Choroid plexus epithelial cell (primary cell): ENCODE measurements at regions not wholly inside any gene's neighbourhood (a gene's known extent, or its start where the extent isn't known, plus 50 kb on each side); places are given as distances from the start of the nearest gene placed in this dataset.

Experiments used
- DNase-seq: peaks from one replicate; pipeline ENCODE4 v3.0.0-alpha.2; 2010; ENCODE audit warnings: low read depth
- H3K4me3 ChIP-seq: 2 replicates; pipeline ENCODE4 v1.5.1; 2011; ENCODE audit warnings: low read depth, mild to moderate bottlenecking, control low read depth, low read length, moderate library complexity
- TF ChIP-seq, protein P1 (sequence below): conservative IDR thresholded peaks from 2 replicates; pipeline ENCODE4 v1.5.1; 2011; ENCODE audit warnings: low read depth, mild to moderate bottlenecking, control low read depth, inconsistent platforms, low read length, moderate library complexity

DNA sequence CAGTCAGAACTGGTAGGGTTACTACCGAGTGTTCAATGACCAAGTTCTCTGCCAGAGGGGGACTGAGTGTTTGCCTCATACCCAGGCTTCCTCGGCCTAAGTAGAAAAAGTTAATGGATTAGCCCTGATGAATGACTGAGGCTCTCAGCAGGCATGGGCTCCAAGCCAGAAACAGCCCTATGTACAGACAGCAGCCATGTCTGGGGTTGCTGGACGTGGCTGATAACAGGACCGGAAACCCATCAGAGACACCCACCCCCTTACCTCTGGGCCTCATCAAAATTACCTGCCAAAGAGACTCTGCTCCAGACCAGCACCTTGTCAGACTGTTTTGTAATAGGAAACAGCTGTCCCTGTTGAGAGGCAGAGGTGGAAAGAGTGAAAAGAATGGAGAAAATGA lies 351.4 kb downstream of the ETS1 start:
- DNase-seq, result peak; percentile 59
- H3K4me3 ChIP-seq, result no peak overlapping the region
- TF ChIP-seq, protein P1, sequence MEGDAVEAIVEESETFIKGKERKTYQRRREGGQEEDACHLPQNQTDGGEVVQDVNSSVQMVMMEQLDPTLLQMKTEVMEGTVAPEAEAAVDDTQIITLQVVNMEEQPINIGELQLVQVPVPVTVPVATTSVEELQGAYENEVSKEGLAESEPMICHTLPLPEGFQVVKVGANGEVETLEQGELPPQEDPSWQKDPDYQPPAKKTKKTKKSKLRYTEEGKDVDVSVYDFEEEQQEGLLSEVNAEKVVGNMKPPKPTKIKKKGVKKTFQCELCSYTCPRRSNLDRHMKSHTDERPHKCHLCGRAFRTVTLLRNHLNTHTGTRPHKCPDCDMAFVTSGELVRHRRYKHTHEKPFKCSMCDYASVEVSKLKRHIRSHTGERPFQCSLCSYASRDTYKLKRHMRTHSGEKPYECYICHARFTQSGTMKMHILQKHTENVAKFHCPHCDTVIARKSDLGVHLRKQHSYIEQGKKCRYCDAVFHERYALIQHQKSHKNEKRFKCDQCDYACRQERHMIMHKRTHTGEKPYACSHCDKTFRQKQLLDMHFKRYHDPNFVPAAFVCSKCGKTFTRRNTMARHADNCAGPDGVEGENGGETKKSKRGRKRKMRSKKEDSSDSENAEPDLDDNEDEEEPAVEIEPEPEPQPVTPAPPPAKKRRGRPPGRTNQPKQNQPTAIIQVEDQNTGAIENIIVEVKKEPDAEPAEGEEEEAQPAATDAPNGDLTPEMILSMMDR, result no peak

DNA sequence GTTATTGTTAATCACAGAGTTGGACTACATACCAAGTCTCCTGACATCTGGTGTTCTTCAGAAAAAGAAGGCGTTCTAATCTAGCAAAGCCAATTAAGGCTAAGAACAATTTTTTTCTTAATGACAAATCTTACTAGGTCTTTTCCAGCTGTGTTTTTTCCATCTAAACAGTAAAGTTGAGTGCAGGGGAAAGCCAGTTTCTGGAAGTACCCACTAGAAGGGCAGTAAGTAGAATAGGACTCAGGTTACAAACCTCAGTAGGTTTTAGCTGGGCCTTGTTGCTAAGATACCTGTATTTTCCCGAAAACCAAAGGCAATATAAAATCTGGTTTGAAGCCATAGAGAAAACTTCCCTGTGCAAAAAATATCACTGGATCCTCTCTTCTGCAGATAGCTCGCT lies 351.9 kb downstream of the ETS1 start:
- peak; percentile 56 for DNase-seq
- no peak overlapping the region for H3K4me3 ChIP-seq
- TF ChIP-seq, protein P1, result no peak

DNA sequence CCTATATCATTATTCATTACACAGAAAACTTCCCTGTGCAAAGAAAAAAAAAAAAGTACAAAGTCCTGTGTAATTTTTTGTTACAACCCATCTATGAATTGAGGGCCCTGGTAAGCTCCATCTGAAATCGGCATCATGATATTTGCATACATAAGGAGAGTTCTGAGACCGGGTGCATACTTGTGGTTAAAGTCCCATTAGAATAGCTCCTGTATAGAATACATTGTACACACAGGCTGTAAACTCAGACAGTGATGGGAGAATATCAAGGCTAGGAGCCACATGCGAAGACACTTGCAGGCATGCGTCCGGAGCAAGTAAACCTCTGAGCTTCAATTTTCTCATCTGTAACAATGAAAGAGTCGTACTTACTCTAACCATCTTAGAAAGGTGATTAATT lies 353.2 kb downstream of the ETS1 start:
- H3K4me3 ChIP-seq, result no peak overlapping the region
- TF ChIP-seq, protein P1, result no peak

DNA sequence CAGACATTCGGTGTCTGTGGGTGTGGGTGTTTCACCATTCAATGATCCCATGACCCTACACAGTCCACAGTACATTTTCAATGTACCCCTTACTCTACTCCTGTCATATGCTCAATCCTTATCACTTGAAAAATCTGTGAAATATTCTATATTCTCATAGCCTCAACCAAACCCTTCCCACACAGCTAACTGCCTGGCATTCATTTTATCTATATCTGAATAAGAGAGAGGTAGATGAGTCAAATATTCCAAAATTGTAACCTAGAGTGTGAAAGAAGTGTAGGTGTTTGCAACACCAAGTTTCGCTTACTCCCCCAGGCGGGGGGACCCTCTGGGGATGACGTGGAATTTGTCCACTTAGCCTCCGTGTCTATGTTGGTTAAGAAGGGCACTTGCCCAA lies 354.8 kb downstream of the ETS1 start:
- TF ChIP-seq, protein P1, result no peak
- H3K4me3 ChIP-seq, result no peak overlapping the region
- DNase-seq, result no peak

More for the DNA sequence above, 353.2 kb downstream of the ETS1 start:
- no peak for DNase-seq

DNA sequence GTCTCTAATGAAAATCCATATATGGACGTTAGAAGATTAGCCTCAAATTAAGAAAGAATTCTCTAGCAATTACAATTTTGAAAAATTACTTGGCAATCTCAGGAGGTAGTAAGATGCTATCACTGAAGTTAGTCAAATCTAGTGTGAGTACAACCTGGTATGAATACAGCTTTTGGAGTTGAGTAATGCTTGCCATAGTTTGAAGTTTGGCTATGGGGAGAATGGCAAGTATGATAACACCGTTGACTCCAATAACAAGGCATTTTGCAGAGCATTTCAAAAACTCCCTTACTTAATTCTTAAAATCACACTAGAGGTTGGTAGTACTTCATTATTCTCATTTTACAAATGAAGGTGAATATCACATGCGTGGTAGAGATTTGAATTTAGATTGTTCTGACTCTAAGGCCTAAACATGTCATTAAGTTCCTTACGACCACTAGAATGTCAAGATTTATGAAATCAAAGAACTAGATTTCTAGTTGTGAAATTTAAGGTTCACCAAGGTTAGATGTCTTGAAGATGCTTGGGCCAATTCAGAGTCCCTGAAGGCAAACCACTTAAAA lies 355.4 kb downstream of the ETS1 start:
- no peak overlapping the region for H3K4me3 ChIP-seq
- no peak for DNase-seq
- TF ChIP-seq, protein P1, result no peak

DNA sequence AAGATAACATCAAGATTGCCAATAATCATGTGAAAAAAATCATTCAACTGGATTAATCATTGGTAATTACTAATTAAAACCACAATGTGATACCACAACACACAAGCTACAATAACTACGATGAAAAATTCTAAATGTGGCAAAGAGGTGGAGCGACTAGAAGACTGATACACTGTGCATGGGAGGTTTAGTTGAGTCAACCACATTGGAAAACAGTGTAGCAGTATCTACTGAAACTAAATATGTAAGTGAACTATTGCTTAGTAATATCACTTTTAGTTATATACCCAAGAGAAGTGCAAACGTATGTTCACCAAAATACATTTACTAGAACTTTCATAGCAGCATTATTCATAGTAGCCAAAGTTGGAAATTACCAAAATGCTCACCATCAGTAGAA lies 359.9 kb downstream of the ETS1 start:
- DNase-seq, result no peak
- H3K4me3 ChIP-seq, result no peak overlapping the region
- TF ChIP-seq, protein P1, result no peak

DNA sequence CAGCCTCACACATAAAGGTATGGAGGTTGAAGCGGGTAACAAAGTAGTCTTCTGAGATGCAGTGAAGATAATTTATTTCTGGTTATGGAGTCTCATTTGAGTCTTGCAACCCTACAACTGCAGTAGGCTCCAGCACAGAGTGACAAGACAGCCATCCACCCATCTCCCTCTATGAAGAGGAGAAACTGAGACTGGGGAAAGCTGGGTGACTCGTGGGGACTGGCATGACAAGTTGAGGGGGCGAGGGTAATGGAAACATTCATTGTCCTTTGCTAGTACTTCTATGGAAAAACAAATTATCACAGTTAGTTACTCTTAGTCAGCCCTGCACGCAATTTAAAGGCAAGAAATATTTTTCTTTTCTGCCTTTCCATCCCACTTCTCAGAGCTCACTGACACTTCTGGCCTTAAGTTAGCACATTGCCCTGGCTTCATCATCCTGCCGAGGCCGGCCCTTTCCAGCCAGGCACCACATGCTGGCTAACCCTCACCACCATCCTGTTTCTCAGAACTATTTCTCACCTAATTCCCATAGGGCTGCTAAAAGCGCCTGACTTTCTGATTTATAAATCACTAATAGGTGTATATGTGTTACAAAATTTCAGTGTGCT lies 361.1 kb downstream of the ETS1 start:
- no peak for DNase-seq
- TF ChIP-seq, protein P1, result no peak
- H3K4me3 ChIP-seq, result no peak overlapping the region
